H9 (cell line): ENCODE measurements at regions not wholly inside any gene's neighbourhood (a gene's known extent, or its start where the extent isn't known, plus 50 kb on each side); places are given as distances from the start of the nearest gene placed in this dataset.

ENCODE experiments used
- DNase-seq: peaks from one replicate; pipeline ENCODE4 v3.0.0-alpha.2; 2017
- H2AFZ ChIP-seq: one replicate; pipeline ENCODE4 v1.6.1; 2013; ENCODE audit warnings: mild to moderate bottlenecking, low read length, control low read depth, moderate library complexity
- H2AK5ac ChIP-seq: 2 replicates; pipeline ENCODE4 v1.6.1; 2013; ENCODE audit warnings: low read length, control low read depth, mixed read lengths; ENCODE audit not compliant: insufficient read length
- H2BK120ac ChIP-seq: one replicate; pipeline ENCODE4 v1.6.1; 2013; ENCODE audit warnings: low read depth, mild to moderate bottlenecking, low read length, control low read depth, inconsistent platforms; ENCODE audit not compliant: poor library complexity, severe bottlenecking
- H2BK12ac ChIP-seq: 2 replicates; pipeline ENCODE4 v1.6.1; 2013; ENCODE audit warnings: low read length, control low read depth, mixed read lengths, low read depth; ENCODE audit not compliant: insufficient read length
- H2BK15ac ChIP-seq: 2 replicates; pipeline ENCODE4 v1.6.1; 2013; ENCODE audit warnings: low read depth, low read length, control low read depth
- H2BK20ac ChIP-seq: one replicate; pipeline ENCODE4 v1.6.1; 2013; ENCODE audit warnings: low read depth, mild to moderate bottlenecking, low read length, control low read depth, inconsistent platforms; ENCODE audit not compliant: poor library complexity, severe bottlenecking
- H2BK5ac ChIP-seq: 2 replicates; pipeline ENCODE4 v1.6.1; 2013; ENCODE audit warnings: low read length, control low read depth, mixed read lengths; ENCODE audit not compliant: insufficient read length
- H3K14ac ChIP-seq: 2 replicates; pipeline ENCODE4 v1.6.1; 2013; ENCODE audit warnings: low read length, control low read depth; ENCODE audit not compliant: insufficient read depth
- H3K18ac ChIP-seq: 2 replicates; pipeline ENCODE4 v1.6.1; 2013; ENCODE audit warnings: low read depth, mild to moderate bottlenecking, mixed read lengths, low read length, control low read depth; ENCODE audit not compliant: insufficient read length
- H3K23ac ChIP-seq: 2 replicates; pipeline ENCODE4 v1.6.1; 2013; ENCODE audit warnings: low read length, control low read depth, mixed read lengths, low read depth; ENCODE audit not compliant: insufficient read length
- H3K23me2 ChIP-seq: 2 replicates; pipeline ENCODE4 v1.6.1; 2013; ENCODE audit warnings: low read depth, mild to moderate bottlenecking, mixed read lengths, low read length, control low read depth; ENCODE audit not compliant: insufficient read length, poor library complexity, severe bottlenecking
- H3K27ac ChIP-seq: 2 replicates; pipeline ENCODE4 v1.5.1; 2013; ENCODE audit warnings: low read length, control low read depth, mixed read lengths, low read depth; ENCODE audit not compliant: insufficient read length
- H3K27me3 ChIP-seq: 2 replicates; pipeline ENCODE4 v1.6.1; 2013; ENCODE audit warnings: low read length, control low read depth, inconsistent platforms; ENCODE audit not compliant: insufficient read depth
- H3K4ac ChIP-seq: 2 replicates; pipeline ENCODE4 v1.6.1; 2013; ENCODE audit warnings: low read depth, mild to moderate bottlenecking, control low read depth, inconsistent platforms, low read length, moderate library complexity
- H3K4me1 ChIP-seq: 2 replicates; pipeline ENCODE4 v1.6.1; 2013; ENCODE audit warnings: low read length, control low read depth, inconsistent platforms; ENCODE audit not compliant: insufficient read depth
- H3K4me2 ChIP-seq: 2 replicates; pipeline ENCODE4 v1.6.1; 2013; ENCODE audit warnings: low read length, control low read depth, mixed read lengths; ENCODE audit not compliant: insufficient read length, insufficient read depth
- H3K56ac ChIP-seq: 2 replicates; pipeline ENCODE4 v1.6.1; 2013; ENCODE audit warnings: low read depth, mild to moderate bottlenecking, mixed read lengths, low read length, control low read depth; ENCODE audit not compliant: insufficient read length
- H3K79me1 ChIP-seq: 2 replicates; pipeline ENCODE4 v1.6.1; 2013; ENCODE audit warnings: low read depth, mild to moderate bottlenecking, moderate library complexity, low read length, control low read depth, inconsistent platforms; ENCODE audit not compliant: insufficient read depth, poor library complexity, severe bottlenecking
- H3K79me2 ChIP-seq: 2 replicates; pipeline ENCODE4 v1.6.1; 2013; ENCODE audit warnings: low read length, control low read depth, inconsistent platforms; ENCODE audit not compliant: insufficient read depth
- H3K9ac ChIP-seq: 2 replicates; pipeline ENCODE4 v1.6.1; 2013; ENCODE audit warnings: low read length, control low read depth, mixed read lengths; ENCODE audit not compliant: insufficient read length; ENCODE audit errors: extremely low read depth
- H3K9me3 ChIP-seq: one replicate; pipeline ENCODE4 v1.6.1; 2013; ENCODE audit warnings: low read depth, low read length, inconsistent platforms; ENCODE audit not compliant: control insufficient read depth
- H3T11ph ChIP-seq: one replicate; pipeline ENCODE4 v1.6.1; 2013; ENCODE audit warnings: mild to moderate bottlenecking, low read length, control low read depth, inconsistent platforms
- H4K20me1 ChIP-seq: one replicate; pipeline ENCODE4 v1.6.1; 2013; ENCODE audit not compliant: control insufficient read depth, insufficient read length, insufficient read depth
- H4K5ac ChIP-seq: 2 replicates; pipeline ENCODE4 v1.6.1; 2013; ENCODE audit warnings: low read depth, mild to moderate bottlenecking, mixed read lengths, low read length, control low read depth; ENCODE audit not compliant: insufficient read length
- H4K8ac ChIP-seq: replicated peaks from 2 replicates; pipeline ENCODE4 v1.6.1; 2013; ENCODE audit warnings: low read length, control low read depth, mixed read lengths, low read depth; ENCODE audit not compliant: insufficient read length
- H4K91ac ChIP-seq: 2 replicates; pipeline ENCODE4 v1.6.1; 2013; ENCODE audit warnings: low read depth, mild to moderate bottlenecking, moderate library complexity, mixed read lengths, low read length, control low read depth; ENCODE audit not compliant: insufficient read length
- H3K27ac Mint-ChIP-seq, 3 experiments: 2 replicates in 2 of 3; 3 replicates in 1 of 3; pipeline ENCODE4 v1.8.0; 2020 to 2021; ENCODE audit warnings: mixed read lengths in 3 of 3, mild to moderate bottlenecking in 1 of 3, moderate library complexity in 1 of 3
- H3K27me3 Mint-ChIP-seq: 2 replicates; pipeline ENCODE4 v1.8.0; 2021; ENCODE audit warnings: low read depth, mild to moderate bottlenecking, moderate library complexity, mixed read lengths
- H3K36me3 Mint-ChIP-seq, 3 experiments: 2 replicates in 2 of 3; 3 replicates in 1 of 3; pipeline ENCODE4 v1.8.0; 2020 to 2021; ENCODE audit warnings: low read depth in 3 of 3, mixed read lengths in 3 of 3; ENCODE audit not compliant: insufficient read depth in 1 of 3
- H3K4me1 Mint-ChIP-seq, 2 experiments: 2 replicates each; pipeline ENCODE4 v1.8.0; 2020; ENCODE audit warnings: mixed read lengths in 2 of 2
- H3K4me3 Mint-ChIP-seq, 2 experiments: 2 replicates in 1 of 2; 3 replicates in 1 of 2; pipeline ENCODE4 v1.8.0; 2020 to 2021; ENCODE audit warnings: mild to moderate bottlenecking in 2 of 2, mixed read lengths in 2 of 2, moderate library complexity in 1 of 2
- H3K9me3 Mint-ChIP-seq, 2 experiments: 2 replicates in 1 of 2; 3 replicates in 1 of 2; pipeline ENCODE4 v1.8.0; 2020; ENCODE audit warnings: mild to moderate bottlenecking in 2 of 2, mixed read lengths in 2 of 2, moderate library complexity in 1 of 2
- WGBS: extraction: QIAGEN DNeasy Blood & Tissue Kit; methylation state at CpG from one replicate; pipeline ENCODE4 v1.1.7; 2013; ENCODE audit warnings: missing lambda C conversion rate, low lambda C conversion rate, mixed read lengths; ENCODE audit not compliant: insufficient read length; ENCODE audit errors: extremely low coverage; 5-methylcytosine and 5-hydroxymethylcytosine counted together
- TF ChIP-seq, protein P1 (sequence below): fragments of 200-600 bp; sonication (generic); conservative IDR thresholded peaks from 3 replicates; pipeline ENCODE4 v1.8.0; 2021; ENCODE audit warnings: antibody characterized with exemption, mild to moderate bottlenecking

DNA sequence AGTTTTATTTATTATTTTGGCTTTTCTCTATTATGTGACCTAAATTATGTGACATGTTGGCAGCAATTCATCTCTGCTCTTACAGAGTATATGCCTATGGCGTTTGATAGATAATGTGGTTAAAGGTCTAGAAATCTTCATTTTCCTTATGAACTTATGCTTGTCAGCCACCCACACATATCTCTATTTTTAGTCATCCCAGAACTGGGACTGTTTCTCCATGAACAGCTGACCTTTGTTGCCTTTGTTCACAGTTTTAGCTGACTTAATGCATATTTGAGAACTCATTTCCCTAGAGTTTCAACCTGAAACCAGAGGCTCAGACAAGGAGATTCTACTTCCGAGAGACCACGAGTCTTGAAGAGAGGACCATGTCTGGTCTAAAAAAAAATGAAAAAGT lies 176.5 kb downstream of the RAP2B start:
- Histone ChIP-seq H3K4ac (no peak overlapping the region), H3K14ac (no peak overlapping the region), H3K4me1 (no peaks in the 10 kb centered on the region), H3K27me3 (no peaks in the 10 kb centered on the region), H2BK15ac (no peak overlapping the region), H2BK20ac (no peak overlapping the region), H3K79me2 (no peaks in the 10 kb centered on the region), H2BK5ac (no peak overlapping the region), H2BK12ac (no peak overlapping the region), H2AFZ (no peak overlapping the region), H4K91ac (no peak overlapping the region), H4K5ac (no peak overlapping the region), H3K4me2 (no peak overlapping the region), H4K8ac (no peak overlapping the region), H4K20me1 (no peaks in the 10 kb centered on the region), H3T11ph (no peak overlapping the region), H2AK5ac (no peak overlapping the region), H2BK120ac (no peak overlapping the region), H3K23me2 (no peaks in the 10 kb centered on the region), H3K18ac (no peak overlapping the region), H3K79me1 (no peaks in the 10 kb centered on the region), H3K27ac (no peak overlapping the region), H3K23ac (no peak overlapping the region), H3K9me3 (peaks cover 7% of the 10 kb centered on the region), H3K9ac (no peak overlapping the region), H3K56ac (no peak overlapping the region)
- Mint-ChIP-seq H3K27me3 (peaks cover 10% of the 10 kb centered on the region), H3K9me3 (peaks cover 18 to 24% of the 10 kb centered on the region in 2 experiments), H3K4me1 (peaks cover 0 to 2% of the 10 kb centered on the region in 2 experiments; a peak in 1 of 4 replicates), H3K36me3 (peaks cover 11 to 19% (median 12%) of the 10 kb centered on the region in 3 experiments), H3K27ac (no peak overlapping the region), H3K4me3 (no peak overlapping the region)
- no CpG with 5 or more reads among the region's 3 CpGs for WGBS
- TF ChIP-seq, protein P1, sequence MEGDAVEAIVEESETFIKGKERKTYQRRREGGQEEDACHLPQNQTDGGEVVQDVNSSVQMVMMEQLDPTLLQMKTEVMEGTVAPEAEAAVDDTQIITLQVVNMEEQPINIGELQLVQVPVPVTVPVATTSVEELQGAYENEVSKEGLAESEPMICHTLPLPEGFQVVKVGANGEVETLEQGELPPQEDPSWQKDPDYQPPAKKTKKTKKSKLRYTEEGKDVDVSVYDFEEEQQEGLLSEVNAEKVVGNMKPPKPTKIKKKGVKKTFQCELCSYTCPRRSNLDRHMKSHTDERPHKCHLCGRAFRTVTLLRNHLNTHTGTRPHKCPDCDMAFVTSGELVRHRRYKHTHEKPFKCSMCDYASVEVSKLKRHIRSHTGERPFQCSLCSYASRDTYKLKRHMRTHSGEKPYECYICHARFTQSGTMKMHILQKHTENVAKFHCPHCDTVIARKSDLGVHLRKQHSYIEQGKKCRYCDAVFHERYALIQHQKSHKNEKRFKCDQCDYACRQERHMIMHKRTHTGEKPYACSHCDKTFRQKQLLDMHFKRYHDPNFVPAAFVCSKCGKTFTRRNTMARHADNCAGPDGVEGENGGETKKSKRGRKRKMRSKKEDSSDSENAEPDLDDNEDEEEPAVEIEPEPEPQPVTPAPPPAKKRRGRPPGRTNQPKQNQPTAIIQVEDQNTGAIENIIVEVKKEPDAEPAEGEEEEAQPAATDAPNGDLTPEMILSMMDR = no peak
- DNase-seq = no peak
